ENCODE measurements at regions not wholly inside any gene's neighbourhood (a gene's known extent, or its start where the extent isn't known, plus 50 kb on each side); places are given as distances from the start of the nearest gene placed in this dataset.

DNA sequence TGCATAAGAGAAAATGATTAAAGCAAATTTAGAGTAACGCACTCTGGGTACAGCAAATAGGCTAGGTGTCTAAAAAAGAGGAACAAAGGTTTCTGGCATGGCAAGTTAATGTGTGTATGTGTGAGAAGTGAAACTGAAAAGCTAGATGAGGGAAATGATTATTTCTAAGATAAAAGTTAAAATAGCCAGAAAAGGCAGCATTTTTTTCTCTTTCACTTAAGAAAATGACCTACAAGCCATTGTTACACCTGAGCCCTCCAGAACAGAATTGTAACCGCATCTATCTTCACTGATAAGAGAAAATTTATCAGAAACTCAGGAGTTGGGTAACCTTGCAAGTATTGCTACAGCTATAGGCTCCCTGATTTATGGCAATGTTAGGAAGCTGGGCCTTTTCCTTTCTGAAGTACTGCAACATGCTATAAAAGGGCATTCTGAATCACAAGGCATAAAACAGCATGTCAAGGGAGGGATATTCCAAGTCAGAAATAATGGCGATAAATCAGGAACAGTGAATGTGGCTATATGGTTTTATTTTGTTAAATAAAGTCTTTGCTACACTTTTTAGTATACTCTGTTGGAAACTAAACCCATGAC, 395.3 kb downstream of the TBC1D32 start:
- no TSS peak for BruUV-seq (replicated peaks)
- POLR2A ChIA-PET: no interaction called here
- in situ Hi-C loops (cut with HindIII; ENCODE audit: extremely low pct_ligation_motif_present, low pct_unique_long_range_greater_than_20kb) (no loop called here), intact Hi-C loops (cut with micrococcal nuclease; ENCODE audit: unreplicated experiment) (no loop called here)
- H3K9me3 ChIP-seq (ENCODE audit: low read length): no peaks in the 10 kb centered on the region
- H3K4me3 ChIP-seq (replicated peaks in 1 of 3; ENCODE audit: insufficient read depth in 1 of 3, low read depth in 2 of 3, low read length in 3 of 3): no peak overlapping the region
- H2AFZ ChIP-seq (ENCODE audit: low read length): no peak overlapping the region
- no peaks in the 10 kb centered on the region for H3K79me2 ChIP-seq (ENCODE audit: insufficient read depth, low read length)
- TF ChIP-seq MIER2 (CRISPR knock-in tag; IDR thresholded peaks at IDR 0.05) (no peak), PRPF4 (IDR thresholded peaks at IDR 0.05; ENCODE audit: low read depth, low read length, poor library complexity, severe bottlenecking) (no peak), ZNF329 (CRISPR knock-in tag; IDR thresholded peaks at IDR 0.05; ENCODE audit: low read depth) (no peak), PPARG (CRISPR knock-in tag; conservative IDR thresholded peaks at IDR 0.05) (no peak), ZNF121 (CRISPR knock-in tag; IDR thresholded peaks at IDR 0.05) (no peak), ZBTB7B (CRISPR knock-in tag; IDR thresholded peaks at IDR 0.05) (no peak), JUN (CRISPR knock-in tag; IDR thresholded peaks at IDR 0.05) (no peak), ZNF605 (CRISPR knock-in tag; IDR thresholded peaks at IDR 0.05) (no peak), U2AF2 (IDR thresholded peaks at IDR 0.05; ENCODE audit: low read depth, low read length) (no peak), RBFOX2 (IDR thresholded peaks at IDR 0.05; ENCODE audit: low read depth, low read length) (no peak), CAMTA2 (CRISPR knock-in tag; IDR thresholded peaks at IDR 0.05; ENCODE audit: borderline replicate concordance) (no peak), ZNF816 (CRISPR knock-in tag; IDR thresholded peaks at IDR 0.05; ENCODE audit: borderline replicate concordance) (no peak), ZKSCAN8 (CRISPR knock-in tag; IDR thresholded peaks at IDR 0.05; ENCODE audit: borderline replicate concordance) (no peak), MAF1 (CRISPR knock-in tag; IDR thresholded peaks at IDR 0.05; ENCODE audit: borderline replicate concordance) (no peak)
- TF ChIP-seq, protein P1, sequence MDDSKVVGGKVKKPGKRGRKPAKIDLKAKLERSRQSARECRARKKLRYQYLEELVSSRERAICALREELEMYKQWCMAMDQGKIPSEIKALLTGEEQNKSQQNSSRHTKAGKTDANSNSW (CRISPR knock-in tag; IDR thresholded peaks at IDR 0.05; ENCODE audit: borderline replicate concordance): no peak
- TF ChIP-seq, protein P2, sequence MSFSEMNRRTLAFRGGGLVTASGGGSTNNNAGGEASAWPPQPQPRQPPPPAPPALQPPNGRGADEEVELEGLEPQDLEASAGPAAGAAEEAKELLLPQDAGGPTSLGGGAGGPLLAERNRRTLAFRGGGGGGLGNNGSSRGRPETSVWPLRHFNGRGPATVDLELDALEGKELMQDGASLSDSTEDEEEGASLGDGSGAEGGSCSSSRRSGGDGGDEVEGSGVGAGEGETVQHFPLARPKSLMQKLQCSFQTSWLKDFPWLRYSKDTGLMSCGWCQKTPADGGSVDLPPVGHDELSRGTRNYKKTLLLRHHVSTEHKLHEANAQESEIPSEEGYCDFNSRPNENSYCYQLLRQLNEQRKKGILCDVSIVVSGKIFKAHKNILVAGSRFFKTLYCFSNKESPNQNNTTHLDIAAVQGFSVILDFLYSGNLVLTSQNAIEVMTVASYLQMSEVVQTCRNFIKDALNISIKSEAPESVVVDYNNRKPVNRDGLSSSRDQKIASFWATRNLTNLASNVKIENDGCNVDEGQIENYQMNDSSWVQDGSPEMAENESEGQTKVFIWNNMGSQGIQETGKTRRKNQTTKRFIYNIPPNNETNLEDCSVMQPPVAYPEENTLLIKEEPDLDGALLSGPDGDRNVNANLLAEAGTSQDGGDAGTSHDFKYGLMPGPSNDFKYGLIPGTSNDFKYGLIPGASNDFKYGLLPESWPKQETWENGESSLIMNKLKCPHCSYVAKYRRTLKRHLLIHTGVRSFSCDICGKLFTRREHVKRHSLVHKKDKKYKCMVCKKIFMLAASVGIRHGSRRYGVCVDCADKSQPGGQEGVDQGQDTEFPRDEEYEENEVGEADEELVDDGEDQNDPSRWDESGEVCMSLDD (CRISPR knock-in tag; IDR thresholded peaks at IDR 0.05; ENCODE audit: borderline replicate concordance): no peak
- no peaks in the 10 kb centered on the region for H4K20me1 ChIP-seq (ENCODE audit: insufficient read depth, low read length)
- no peaks in the 10 kb centered on the region for H3K36me3 ChIP-seq (replicated peaks in 1 of 2; ENCODE audit: control insufficient read depth in 1 of 2, insufficient read depth in 2 of 2, low read length in 2 of 2)
- no peak overlapping the region for H3K9ac ChIP-seq (ENCODE audit: insufficient read depth, low read depth, low read length)
- H3K4me1 ChIP-seq (ENCODE audit: insufficient read depth, low read length): no peaks in the 10 kb centered on the region
- FAIRE-seq: no peak
- 2% methylated on average over 3 of the region's 3 CpGs for WGBS (ENCODE audit: low lambda C conversion rate)
- ATAC-seq: no peak
- CTCF ChIA-PET (ENCODE audit: low intra/inter-chr PET ratio, low total read pairs): no interaction called here
- no peaks in the 10 kb centered on the region for H3K27me3 ChIP-seq (ENCODE audit: control insufficient read depth in 1 of 2, insufficient read depth in 2 of 2, low read length in 2 of 2)
- H3K27ac ChIP-seq (ENCODE audit: extremely low read length, insufficient read depth, low read length): no peak overlapping the region
- H3K4me2 ChIP-seq (ENCODE audit: low read depth, low read length): no peak overlapping the region
- no peak for DNase-seq (ENCODE audit: low spot score)
